ENCODE measurements at regions not wholly inside any gene's neighbourhood (a gene's known extent, or its start where the extent isn't known, plus 50 kb on each side); places are given as distances from the start of the nearest gene placed in this dataset.

- TF ChIP-seq CTCF (conservative IDR thresholded peaks at IDR 0.05; ENCODE audit: low read length): no peak
- TF ChIP-seq EZH2phosphoT487 (IDR thresholded peaks at IDR 0.05; ENCODE audit: borderline replicate concordance, low read depth, low read length): no peak
These were observed 353.4 kb downstream of the NPIPA8 start for GRCh38 chr16:17983114-17983513.
